Mucosa of descending colon (tissue), 3 donors: ENCODE measurements at regions not wholly inside any gene's neighbourhood (a gene's known extent, or its start where the extent isn't known, plus 50 kb on each side); places are given as distances from the start of the nearest gene placed in this dataset.

Source experiments
- ATAC-seq: fragments of 200-7000 bp; cut with Tn5 transposase; one replicate; pipeline ENCODE4 v1.9.1; 2020; ENCODE audit warnings: mild to moderate bottlenecking, moderate library complexity
- DNase-seq, 3 donors: peaks; one replicate each; pipeline ENCODE4 v3.0.0-alpha.2; 2020
- H3K36me3 ChIP-seq: fragments of 200-600 bp; one replicate; pipeline ENCODE4 v1.8.0; 2021; ENCODE audit warnings: low read depth, mild to moderate bottlenecking
- H3K4me1 ChIP-seq: fragments of 200-600 bp; one replicate; pipeline ENCODE4 v1.8.0; 2021; ENCODE audit warnings: low read depth, mild to moderate bottlenecking
- H3K4me3 ChIP-seq: fragments of 200-600 bp; one replicate; pipeline ENCODE4 v1.8.0; 2021; ENCODE audit warnings: mild to moderate bottlenecking
- H3K9me3 ChIP-seq: fragments of 200-600 bp; one replicate; pipeline ENCODE4 v1.8.0; 2021; ENCODE audit warnings: mild to moderate bottlenecking
- CTCF ChIP-seq: fragments of 200-600 bp; IDR thresholded peaks from one replicate; pipeline ENCODE4 v1.8.0; 2022; ENCODE audit warnings: antibody characterized with exemption, mild to moderate bottlenecking
- intact Hi-C, 2 donors: fragments of 100-400 bp; cut with DNase I in 1 of 2; cut with micrococcal nuclease in 1 of 2; formaldehyde crosslinking; loops; one replicate each; pipeline versions ENCODE4 v1.11.0 to v1.11.1; 2022; cut with DNase I, micrococcal nuclease
- donor health status: DM: no; HTN: no; CAD: no; lungs with moderate emphysema.
- donor health status: DM: no; HTN: no; CAD: no.
- donor health status: DM: no; HTN: yes; CAD: no.

GRCh38 chr7:69465262-69465661 lies 133.0 kb upstream of the AUTS2 start:
- no peak overlapping the region for H3K4me3 ChIP-seq
- no peak for TF ChIP-seq CTCF
- DNase-seq: no peak

DNA sequence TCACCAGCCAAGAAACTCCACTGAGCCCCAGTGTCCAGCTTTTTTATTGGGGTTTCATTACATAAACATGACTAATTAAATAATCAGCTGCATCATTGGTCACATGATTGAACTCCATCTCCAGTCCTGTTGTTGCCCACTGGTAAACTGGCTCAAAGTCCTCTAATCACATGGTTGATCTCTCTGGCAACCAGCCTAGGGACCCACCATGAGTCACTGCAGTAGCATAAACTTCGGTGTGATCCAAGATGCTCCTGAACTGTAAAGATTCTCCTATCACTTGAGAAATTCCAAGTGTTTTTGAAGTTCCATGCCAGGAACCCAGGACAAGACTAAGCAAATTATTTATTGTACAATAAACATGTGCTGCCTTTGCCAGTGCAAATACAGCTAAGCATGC lies 130.4 kb upstream of the AUTS2 start:
- DNase-seq (no peak), ATAC-seq (no peak)
- H3K4me1 ChIP-seq: no peaks in the 10 kb centered on the region
- TF ChIP-seq CTCF: no peak
- H3K4me3 ChIP-seq: no peak overlapping the region
- intact Hi-C loops: no loop called here
- H3K36me3 ChIP-seq: no peaks in the 10 kb centered on the region
- H3K9me3 ChIP-seq: peaks cover 30% of the 10 kb centered on the region

More at GRCh38 chr7:69465262-69465661, 133.0 kb upstream of the AUTS2 start:
- ATAC-seq: no peak
- Histone ChIP-seq H3K36me3 (no peaks in the 10 kb centered on the region), H3K4me1 (no peaks in the 10 kb centered on the region), H3K9me3 (peaks cover 22% of the 10 kb centered on the region)
- intact Hi-C loops: no loop called here

DNA sequence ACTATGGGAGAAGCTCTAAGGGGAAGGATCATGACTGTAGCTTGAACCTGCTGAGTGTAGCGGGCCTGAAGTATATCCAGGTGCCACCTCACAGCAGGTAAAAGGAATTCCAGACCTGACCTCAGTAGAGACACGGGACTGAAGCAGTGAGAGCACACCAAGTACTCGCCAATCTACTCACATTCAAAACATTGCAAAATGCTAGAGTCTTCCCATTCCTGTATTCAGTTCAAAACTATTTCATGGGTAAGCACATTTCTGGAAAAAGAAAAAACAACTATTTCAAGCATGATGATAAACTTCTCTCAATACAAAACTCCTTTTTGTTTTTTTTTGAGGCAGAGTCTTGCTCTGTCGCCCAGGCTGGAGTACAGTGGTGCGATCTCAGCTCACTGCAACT lies 121.9 kb upstream of the AUTS2 start:
- intact Hi-C loops: no loop called here
- DNase-seq (no peak), ATAC-seq (no peak)

DNA sequence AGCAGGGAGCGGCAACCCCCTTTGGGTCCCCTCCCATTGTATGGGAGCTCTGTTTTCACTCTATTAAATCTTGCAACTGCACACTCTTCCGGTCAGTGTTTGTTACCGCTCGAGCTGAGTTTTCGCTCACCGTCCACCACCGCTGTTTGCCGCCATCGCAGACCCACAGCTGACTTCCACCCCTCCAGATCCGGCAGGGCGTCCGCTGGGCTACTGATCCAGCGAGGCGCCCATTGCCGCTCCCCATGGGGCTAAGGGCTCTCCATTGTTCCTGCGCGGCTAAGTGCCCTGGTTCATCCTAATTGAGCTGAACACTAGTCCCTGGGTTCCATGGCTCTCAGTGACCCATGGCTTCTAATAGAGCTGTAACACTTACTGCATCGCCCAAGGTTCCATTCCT lies 115.6 kb upstream of the AUTS2 start:
- intact Hi-C loops: no loop called here
- ATAC-seq (no peak), DNase-seq (no peak)
- Histone ChIP-seq H3K36me3 (no peaks in the 10 kb centered on the region), H3K9me3 (no peaks in the 10 kb centered on the region), H3K4me1 (no peaks in the 10 kb centered on the region), H3K4me3 (no peak overlapping the region)
- no peak for TF ChIP-seq CTCF

More for the DNA sequence above, 121.9 kb upstream of the AUTS2 start:
- no peak for TF ChIP-seq CTCF
- Histone ChIP-seq H3K36me3 (no peaks in the 10 kb centered on the region), H3K4me1 (no peaks in the 10 kb centered on the region), H3K9me3 (peaks cover 13% of the 10 kb centered on the region), H3K4me3 (no peak overlapping the region)

DNA sequence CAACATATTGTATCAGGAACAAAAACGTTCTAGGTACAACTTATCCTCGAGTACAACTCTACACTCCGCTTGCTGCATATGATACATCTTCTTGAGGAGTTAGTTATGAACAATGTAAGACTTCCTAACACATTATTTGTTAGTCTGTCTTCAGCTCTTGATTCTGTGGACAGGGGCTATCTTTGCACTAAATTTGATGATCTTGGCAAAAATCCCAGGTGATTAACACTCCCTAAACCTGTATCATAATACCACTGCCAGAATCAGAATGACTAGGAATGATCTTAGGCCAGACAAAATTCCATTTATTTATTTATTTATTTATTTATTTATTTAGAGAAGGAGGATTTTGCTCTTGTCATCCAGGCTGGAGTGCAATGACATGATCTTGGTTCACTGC lies 108.7 kb upstream of the AUTS2 start:
- DNase-seq (no peak), ATAC-seq (no peak)
- Histone ChIP-seq H3K4me3 (no peak overlapping the region), H3K36me3 (no peaks in the 10 kb centered on the region), H3K4me1 (no peaks in the 10 kb centered on the region), H3K9me3 (peaks cover 10% of the 10 kb centered on the region)
- no peak for TF ChIP-seq CTCF
- intact Hi-C loops: no loop called here

DNA sequence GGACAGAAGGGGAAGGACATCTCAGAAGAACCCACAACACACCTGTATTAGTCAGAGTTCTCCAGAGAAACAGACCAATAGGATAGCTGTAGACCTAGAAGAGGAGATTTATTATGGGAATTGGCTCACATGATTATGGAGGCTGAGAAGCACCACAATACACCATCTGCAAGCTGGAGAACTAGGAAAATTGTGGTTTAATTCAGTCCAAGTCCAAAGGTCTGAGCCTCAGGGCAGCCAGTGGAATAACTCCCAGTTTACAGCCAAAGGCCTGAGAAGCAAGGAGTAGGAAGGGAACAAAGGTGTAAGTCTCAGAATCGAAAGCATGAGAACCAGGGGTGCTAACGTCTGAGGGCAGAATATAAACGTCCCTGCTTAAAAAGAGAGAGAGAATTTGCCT lies 99.6 kb upstream of the AUTS2 start:
- DNase-seq (no peak), ATAC-seq (no peak)
- no peaks in the 10 kb centered on the region for H3K36me3 ChIP-seq
- H3K9me3 ChIP-seq: no peaks in the 10 kb centered on the region
- no peak for TF ChIP-seq CTCF
- intact Hi-C loops: no loop called here
- no peak overlapping the region for H3K4me3 ChIP-seq
- no peaks in the 10 kb centered on the region for H3K4me1 ChIP-seq
